CD4-positive, alpha-beta T cell treated with Interleukin-6 at 100 ng/mL for 8 hours (primary cell): ENCODE measurements at regions not wholly inside any gene's neighbourhood (a gene's known extent, or its start where the extent isn't known, plus 50 kb on each side); places are given as distances from the start of the nearest gene placed in this dataset.

Experiments
- DNase-seq: peaks from one replicate; pipeline ENCODE4 v3.0.0-alpha.2; 2020; ENCODE audit warnings: mixed read lengths, low spot score

DNA sequence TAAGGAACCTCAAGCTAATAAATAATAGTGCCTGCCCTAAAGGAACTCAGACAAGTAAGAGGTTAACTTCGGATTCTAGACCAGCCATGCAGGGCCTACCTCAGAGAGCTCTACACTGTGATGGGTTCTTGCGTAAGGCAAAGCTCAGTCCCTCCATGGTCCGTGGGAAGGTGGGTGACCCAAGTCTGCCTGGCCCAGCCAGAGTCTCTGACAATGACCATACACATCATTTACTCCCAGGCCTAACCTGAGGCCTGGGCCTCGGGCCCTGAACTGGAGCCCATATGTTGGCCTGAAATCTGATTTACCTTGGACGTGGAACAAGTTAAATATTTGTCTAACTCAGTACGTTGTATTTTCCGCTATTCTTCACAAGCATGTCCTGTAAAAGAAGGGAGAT, 55.1 kb downstream of the TMEM174 start:
- DNase-seq = no peak
